Vagina (tissue), 2 donors: ENCODE measurements at regions not wholly inside any gene's neighbourhood (a gene's known extent, or its start where the extent isn't known, plus 50 kb on each side); places are given as distances from the start of the nearest gene placed in this dataset.

Experiments
- DNase-seq, 2 donors: peaks; one replicate each; pipeline ENCODE4 v3.0.0-alpha.2; 2017; ENCODE audit errors: extremely low spot score in 2 of 2
- H3K27ac ChIP-seq: fragments of 200-600 bp; sonication (generic); one replicate; pipeline ENCODE4 v1.5.1; 2019
- H3K27me3 ChIP-seq: fragments of 200-600 bp; sonication (generic); one replicate; pipeline ENCODE4 v1.5.1; 2019
- H3K36me3 ChIP-seq, 2 donors: fragments of 200-600 bp; sonication (generic); one replicate each; pipeline ENCODE4 v1.5.1; 2017 to 2019
- H3K4me1 ChIP-seq: fragments of 200-600 bp; sonication (generic); one replicate; pipeline ENCODE4 v1.5.1; 2019
- H3K4me3 ChIP-seq, 2 donors: fragments of 200-600 bp; sonication (generic); 1 replicate in 1 of 2; 2 replicates in 1 of 2; pipeline ENCODE4 v1.5.1; 2016 to 2019
- H3K9me3 ChIP-seq: fragments of 200-600 bp; sonication (generic); one replicate; pipeline ENCODE4 v1.5.1; 2019
- POLR2A ChIP-seq, 2 donors: fragments of 450-650 bp; IDR thresholded peaks; one replicate each; pipeline ENCODE4 v1.6.1; 2017; ENCODE audit warnings: antibody characterized with exemption in 2 of 2, mild to moderate bottlenecking in 2 of 2, moderate library complexity in 2 of 2
- POLR2AphosphoS5 ChIP-seq, 2 donors: sonication (generic); formaldehyde crosslinking; IDR thresholded peaks; one replicate each; pipeline ENCODE4 v1.9.0; 2017; ENCODE audit warnings: antibody characterized with exemption in 2 of 2, mild to moderate bottlenecking in 2 of 2, low read depth in 1 of 2; ENCODE audit not compliant: insufficient read depth in 1 of 2
- intact Hi-C: fragments of 100-400 bp; cut with DNase I; formaldehyde crosslinking; loops from one replicate; pipeline ENCODE4 v1.15.1; 2023
- TF ChIP-seq, protein P1 (sequence below), 3 experiments: fragments of 450-650 bp in 2 of 3; fragments of 200-600 bp in 1 of 3; sonication (generic) in 1 of 3; IDR thresholded peaks; one replicate each; pipeline ENCODE4 v1.5.1; 2017 to 2019; ENCODE audit warnings: antibody characterized with exemption in 3 of 3, mild to moderate bottlenecking in 2 of 3, moderate library complexity in 2 of 3

DNA sequence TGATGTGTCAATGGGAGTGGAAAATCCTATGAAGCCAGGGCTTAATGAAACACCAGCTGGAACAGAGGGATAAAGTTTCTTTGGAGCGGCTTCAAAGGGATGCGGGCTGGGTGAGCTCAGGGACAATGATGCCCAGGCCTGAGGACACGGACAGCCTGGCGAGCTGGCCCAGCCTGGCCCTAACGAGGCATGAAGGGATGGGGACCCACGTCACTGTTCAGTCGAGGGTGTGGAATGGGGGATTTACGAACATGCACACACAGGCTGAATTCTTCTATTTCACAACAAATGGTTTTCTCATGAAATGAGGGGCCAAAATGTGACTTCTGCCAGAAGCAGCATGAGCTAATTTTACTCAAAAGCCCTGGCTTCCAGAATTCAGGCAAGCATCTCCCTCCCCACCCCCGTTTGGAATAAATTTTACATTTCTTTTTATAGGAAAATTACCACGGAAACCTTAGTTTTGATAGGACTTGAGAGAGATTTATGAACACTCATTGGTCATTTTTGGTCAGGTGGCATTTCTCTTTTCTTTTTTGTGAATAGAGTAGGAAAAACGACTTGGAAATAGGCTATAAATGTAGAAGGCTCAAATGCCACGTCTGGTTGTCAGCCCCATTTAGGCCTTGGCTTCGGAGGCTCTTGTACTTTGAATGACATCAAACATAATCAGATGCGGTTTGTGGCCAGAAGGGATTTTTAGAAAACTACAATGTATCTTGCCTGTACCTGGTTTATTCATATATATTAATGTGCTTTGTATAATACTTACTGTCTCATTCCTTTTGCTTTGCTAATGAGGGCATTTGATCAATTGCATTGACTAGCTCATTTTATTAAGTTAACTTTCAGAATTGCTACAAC lies 893.8 kb upstream of the CELF4 start:
- DNase-seq: no peak
- Histone ChIP-seq H3K9me3 (no peaks in the 10 kb centered on the region), H3K36me3 (no peaks in the 10 kb centered on the region), H3K27ac (no peak overlapping the region), H3K4me3 (no peak overlapping the region), H3K27me3 (no peaks in the 10 kb centered on the region), H3K4me1 (no peaks in the 10 kb centered on the region)
- intact Hi-C loops: no loop called here
- TF ChIP-seq, protein P1, sequence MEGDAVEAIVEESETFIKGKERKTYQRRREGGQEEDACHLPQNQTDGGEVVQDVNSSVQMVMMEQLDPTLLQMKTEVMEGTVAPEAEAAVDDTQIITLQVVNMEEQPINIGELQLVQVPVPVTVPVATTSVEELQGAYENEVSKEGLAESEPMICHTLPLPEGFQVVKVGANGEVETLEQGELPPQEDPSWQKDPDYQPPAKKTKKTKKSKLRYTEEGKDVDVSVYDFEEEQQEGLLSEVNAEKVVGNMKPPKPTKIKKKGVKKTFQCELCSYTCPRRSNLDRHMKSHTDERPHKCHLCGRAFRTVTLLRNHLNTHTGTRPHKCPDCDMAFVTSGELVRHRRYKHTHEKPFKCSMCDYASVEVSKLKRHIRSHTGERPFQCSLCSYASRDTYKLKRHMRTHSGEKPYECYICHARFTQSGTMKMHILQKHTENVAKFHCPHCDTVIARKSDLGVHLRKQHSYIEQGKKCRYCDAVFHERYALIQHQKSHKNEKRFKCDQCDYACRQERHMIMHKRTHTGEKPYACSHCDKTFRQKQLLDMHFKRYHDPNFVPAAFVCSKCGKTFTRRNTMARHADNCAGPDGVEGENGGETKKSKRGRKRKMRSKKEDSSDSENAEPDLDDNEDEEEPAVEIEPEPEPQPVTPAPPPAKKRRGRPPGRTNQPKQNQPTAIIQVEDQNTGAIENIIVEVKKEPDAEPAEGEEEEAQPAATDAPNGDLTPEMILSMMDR (IDR thresholded peaks at IDR 0.05): no peak
- no peak for TF ChIP-seq POLR2AphosphoS5 (IDR thresholded peaks at IDR 0.05; ENCODE audit: insufficient read depth in 1 of 2, low read depth in 1 of 2)
- TF ChIP-seq POLR2A (IDR thresholded peaks at IDR 0.05): no peak

- DNase-seq: no peak
- H3K36me3 ChIP-seq: no peaks in the 10 kb centered on the region
- intact Hi-C loops: no loop called here
- TF ChIP-seq, protein P1 (IDR thresholded peaks at IDR 0.05): no peak
- no peak for TF ChIP-seq POLR2A (IDR thresholded peaks at IDR 0.05)
- TF ChIP-seq POLR2AphosphoS5 (IDR thresholded peaks at IDR 0.05; ENCODE audit: insufficient read depth in 1 of 2, low read depth in 1 of 2): no peak
- H3K27me3 ChIP-seq: no peaks in the 10 kb centered on the region
- H3K9me3 ChIP-seq: no peaks in the 10 kb centered on the region
- no peak overlapping the region for H3K27ac ChIP-seq
- no peak overlapping the region for H3K4me3 ChIP-seq
- no peaks in the 10 kb centered on the region for H3K4me1 ChIP-seq
These were observed 893.1 kb upstream of the CELF4 start for GRCh38 chr18:38458698-38459097.

- intact Hi-C loops: no loop called here
- no peak overlapping the region for H3K4me3 ChIP-seq
- no peaks in the 10 kb centered on the region for H3K36me3 ChIP-seq
- H3K27me3 ChIP-seq: no peaks in the 10 kb centered on the region
- H3K9me3 ChIP-seq: no peaks in the 10 kb centered on the region
- no peaks in the 10 kb centered on the region for H3K4me1 ChIP-seq
- no peak overlapping the region for H3K27ac ChIP-seq
- no peak for DNase-seq
- TF ChIP-seq POLR2A (IDR thresholded peaks at IDR 0.05) (no peak), POLR2AphosphoS5 (IDR thresholded peaks at IDR 0.05; ENCODE audit: insufficient read depth in 1 of 2, low read depth in 1 of 2) (no peak)
- TF ChIP-seq, protein P1 (IDR thresholded peaks at IDR 0.05): no peak
These were observed 890.7 kb upstream of the CELF4 start for GRCh38 chr18:38456253-38456652.

- no peak overlapping the region for H3K27ac ChIP-seq
- no peaks in the 10 kb centered on the region for H3K27me3 ChIP-seq
- no peaks in the 10 kb centered on the region for H3K4me1 ChIP-seq
- TF ChIP-seq POLR2AphosphoS5 (IDR thresholded peaks at IDR 0.05; ENCODE audit: insufficient read depth in 1 of 2, low read depth in 1 of 2): no peak
- no peak for TF ChIP-seq POLR2A (IDR thresholded peaks at IDR 0.05)
- TF ChIP-seq, protein P1 (IDR thresholded peaks at IDR 0.05): no peak
- H3K4me3 ChIP-seq: no peak overlapping the region
- no peak for DNase-seq
- intact Hi-C loops: no loop called here
- H3K36me3 ChIP-seq: no peaks in the 10 kb centered on the region
- H3K9me3 ChIP-seq: no peaks in the 10 kb centered on the region
These were observed 889.3 kb upstream of the CELF4 start for GRCh38 chr18:38454764-38455469.

GRCh38 chr18:38453880-38454279 lies 888.3 kb upstream of the CELF4 start:
- no peaks in the 10 kb centered on the region for H3K36me3 ChIP-seq
- no peak overlapping the region for H3K4me3 ChIP-seq
- H3K27me3 ChIP-seq: no peaks in the 10 kb centered on the region
- no peak for DNase-seq
- H3K4me1 ChIP-seq: no peaks in the 10 kb centered on the region
- H3K27ac ChIP-seq: no peak overlapping the region
- TF ChIP-seq POLR2AphosphoS5 (IDR thresholded peaks at IDR 0.05; ENCODE audit: insufficient read depth in 1 of 2, low read depth in 1 of 2) (no peak), POLR2A (IDR thresholded peaks at IDR 0.05) (no peak)
- TF ChIP-seq, protein P1 (IDR thresholded peaks at IDR 0.05): no peak
- no peaks in the 10 kb centered on the region for H3K9me3 ChIP-seq
- intact Hi-C loops: no loop called here
